ENCODE measurements at regions not wholly inside any gene's neighbourhood (a gene's known extent, or its start where the extent isn't known, plus 50 kb on each side); places are given as distances from the start of the nearest gene placed in this dataset.
"Not testable (repeated sequence)": the region's sequence is repeated elsewhere in the genome, so short reads cannot be mapped to it uniquely, and the experiment has no call there.

- Mint-ChIP-seq H3K9me3 (ENCODE audit: unreplicated experiment) (peaks cover 24% of the 10 kb centered on the region), H3K4me3 (ENCODE audit: unreplicated experiment) (no peak overlapping the region), H3K27ac (ENCODE audit: low read depth, unreplicated experiment) (no peak overlapping the region), H3K4me1 (ENCODE audit: insufficient read depth, unreplicated experiment) (no peaks in the 10 kb centered on the region), H3K36me3 (ENCODE audit: insufficient read depth, unreplicated experiment) (no peaks in the 10 kb centered on the region), H3K27me3 (ENCODE audit: insufficient read depth, unreplicated experiment) (no peaks in the 10 kb centered on the region)
- BruUV-seq (replicated peaks) = no TSS peak
- no peak for DNase-seq (ENCODE audit: unreplicated experiment)
- intact Hi-C loops (cut with micrococcal nuclease) = no loop called here
- POLR2A ChIA-PET = no interaction called here
- CTCF ChIA-PET = no interaction called here
- no peak for TF ChIP-seq CTCF (IDR thresholded peaks at IDR 0.05; ENCODE audit: unreplicated experiment)
These were observed 436.1 kb downstream of the XYLT1 start for GRCh38 chr16:17034477-17035252.

GRCh38 chr16:17037499-17037898 is 433.3 kb downstream of the XYLT1 start:
- Mint-ChIP-seq H3K9me3 (ENCODE audit: unreplicated experiment) (peaks cover 16% of the 10 kb centered on the region), H3K36me3 (ENCODE audit: insufficient read depth, unreplicated experiment) (no peaks in the 10 kb centered on the region), H3K27ac (ENCODE audit: low read depth, unreplicated experiment) (no peak overlapping the region), H3K4me3 (ENCODE audit: unreplicated experiment) (no peak overlapping the region), H3K4me1 (ENCODE audit: insufficient read depth, unreplicated experiment) (no peaks in the 10 kb centered on the region), H3K27me3 (ENCODE audit: insufficient read depth, unreplicated experiment) (no peaks in the 10 kb centered on the region)
- no peak for DNase-seq (ENCODE audit: unreplicated experiment)
- no peak for TF ChIP-seq CTCF (IDR thresholded peaks at IDR 0.05; ENCODE audit: unreplicated experiment)
- no TSS peak for BruUV-seq (replicated peaks)
- CTCF ChIA-PET = no interaction called here
- intact Hi-C loops (cut with micrococcal nuclease) = no loop called here
- POLR2A ChIA-PET = no interaction called here

- DNase-seq (ENCODE audit: unreplicated experiment) = no peak
- BruUV-seq (replicated peaks) = no TSS peak
- POLR2A ChIA-PET = no interaction called here
- intact Hi-C loops (cut with micrococcal nuclease) = no loop called here
- no peaks in the 10 kb centered on the region for H3K36me3 Mint-ChIP-seq (ENCODE audit: insufficient read depth, unreplicated experiment)
- no peaks in the 10 kb centered on the region for H3K27me3 Mint-ChIP-seq (ENCODE audit: insufficient read depth, unreplicated experiment)
- H3K4me3 Mint-ChIP-seq (ENCODE audit: unreplicated experiment) = no peak overlapping the region
- TF ChIP-seq CTCF (IDR thresholded peaks at IDR 0.05; ENCODE audit: unreplicated experiment) = no peak
- H3K27ac Mint-ChIP-seq (ENCODE audit: low read depth, unreplicated experiment) = no peak overlapping the region
- CTCF ChIA-PET = no interaction called here
- H3K4me1 Mint-ChIP-seq (ENCODE audit: insufficient read depth, unreplicated experiment) = no peaks in the 10 kb centered on the region
- peaks cover 10% of the 10 kb centered on the region for H3K9me3 Mint-ChIP-seq (ENCODE audit: unreplicated experiment)
These were observed 432.3 kb downstream of the XYLT1 start for GRCh38 chr16:17038415-17038814.

- BruUV-seq (replicated peaks); H3K27ac Mint-ChIP-seq (ENCODE audit: low read depth, unreplicated experiment); H3K4me1 Mint-ChIP-seq (ENCODE audit: insufficient read depth, unreplicated experiment); H3K36me3 Mint-ChIP-seq (ENCODE audit: insufficient read depth, unreplicated experiment); POLR2A ChIA-PET; H3K27me3 Mint-ChIP-seq (ENCODE audit: insufficient read depth, unreplicated experiment); DNase-seq (ENCODE audit: unreplicated experiment); intact Hi-C loops (cut with micrococcal nuclease); CTCF ChIA-PET; H3K4me3 Mint-ChIP-seq (ENCODE audit: unreplicated experiment): not testable (repeated sequence)
- H3K9me3 Mint-ChIP-seq (ENCODE audit: unreplicated experiment) = peaks cover 55% of the 10 kb centered on the region
These were observed 421.7 kb downstream of the XYLT1 start for GRCh38 chr16:17049109-17049508.

GRCh38 chr16:17050468-17050867 is 420.3 kb downstream of the XYLT1 start:
- no peak for DNase-seq (ENCODE audit: unreplicated experiment)
- Mint-ChIP-seq H3K9me3 (ENCODE audit: unreplicated experiment) (peaks cover 53% of the 10 kb centered on the region), H3K36me3 (ENCODE audit: insufficient read depth, unreplicated experiment) (no peaks in the 10 kb centered on the region), H3K4me1 (ENCODE audit: insufficient read depth, unreplicated experiment) (no peaks in the 10 kb centered on the region), H3K27me3 (ENCODE audit: insufficient read depth, unreplicated experiment) (no peaks in the 10 kb centered on the region), H3K27ac (ENCODE audit: low read depth, unreplicated experiment) (no peak overlapping the region), H3K4me3 (ENCODE audit: unreplicated experiment) (no peak overlapping the region)
- CTCF ChIA-PET = no interaction called here
- BruUV-seq (replicated peaks) = no TSS peak
- no peak for TF ChIP-seq CTCF (IDR thresholded peaks at IDR 0.05; ENCODE audit: unreplicated experiment)
- POLR2A ChIA-PET = no interaction called here
- intact Hi-C loops (cut with micrococcal nuclease) = no loop called here

Measured in MCF 10A (cell line).